ENCODE measurements at regions not wholly inside any gene's neighbourhood (a gene's known extent, or its start where the extent isn't known, plus 50 kb on each side); places are given as distances from the start of the nearest gene placed in this dataset.

DNA sequence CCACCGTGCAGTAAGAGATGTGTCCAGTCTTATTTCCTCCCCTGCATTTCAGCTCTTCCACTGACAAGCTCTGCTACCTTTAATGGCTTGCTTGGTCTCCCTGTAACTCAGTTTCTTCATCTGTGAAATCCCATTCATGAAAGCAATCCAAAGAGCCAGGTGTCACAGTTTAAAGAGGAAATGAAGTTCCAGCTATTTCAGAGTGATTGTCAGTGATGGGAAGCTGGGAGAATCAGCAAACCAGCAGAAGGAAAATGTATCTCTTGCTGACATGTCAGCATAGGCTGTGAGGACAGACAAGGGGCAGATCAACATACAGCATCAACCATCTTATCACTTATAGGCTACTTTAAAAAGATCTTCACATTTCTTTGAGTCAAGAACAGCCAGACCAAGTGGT lies 445.3 kb downstream of the ADRA2A start:
- no peak for TF ChIP-seq POLR2AphosphoS5 (IDR thresholded peaks at IDR 0.05; ENCODE audit: borderline replicate concordance, low read depth, low read length)
- TF ChIP-seq EZH2 (IDR thresholded peaks at IDR 0.05) = no peak
- TF ChIP-seq FOXP2 (optimal IDR thresholded peaks at IDR 0.05; ENCODE audit: control extremely low read depth, extremely low read length, insufficient read depth) = no peak
